ENCODE measurements at regions not wholly inside any gene's neighbourhood (a gene's known extent, or its start where the extent isn't known, plus 50 kb on each side); places are given as distances from the start of the nearest gene placed in this dataset.

GRCh38 chr4:175431694-175432093, 380.4 kb downstream of the GPM6A start:
- Histone ChIP-seq H3K4me3 (ENCODE audit: low read depth, low read length) (no peak overlapping the region), H3K14ac (ENCODE audit: low read length) (no peak overlapping the region), H3K4ac (ENCODE audit: low read depth, low read length) (no peak overlapping the region), H3K36me3 (ENCODE audit: control insufficient read depth in 1 of 2, insufficient read depth in 2 of 2, low read length in 2 of 2) (no peaks in the 10 kb centered on the region), H4K91ac (ENCODE audit: low read depth, low read length) (no peak overlapping the region), H4K12ac (ENCODE audit: low read depth, low read length) (no peak overlapping the region), H3K79me1 (ENCODE audit: low read length) (no peaks in the 10 kb centered on the region), H2BK5ac (ENCODE audit: low read depth, low read length, poor library complexity) (no peak overlapping the region), H3K18ac (ENCODE audit: low read length) (no peak overlapping the region), H2BK12ac (ENCODE audit: low read length) (no peak overlapping the region), H2AK5ac (ENCODE audit: low read length) (no peak overlapping the region), H3K9me3 (ENCODE audit: insufficient read depth, low read depth, low read length) (no peaks in the 10 kb centered on the region), H2AFZ (ENCODE audit: insufficient read depth, low read length, poor library complexity) (no peak overlapping the region), H3K4me2 (ENCODE audit: low read length) (no peak overlapping the region), H3K9ac (ENCODE audit: low read length) (no peak overlapping the region), H3K79me2 (ENCODE audit: control insufficient read depth, insufficient read depth, low read length, poor library complexity) (no peaks in the 10 kb centered on the region), H3K27ac (ENCODE audit: low read depth, low read length) (no peak overlapping the region), H3K23ac (ENCODE audit: low read length) (no peak overlapping the region), H4K8ac (ENCODE audit: low read depth, low read length) (no peak overlapping the region), H3K27me3 (ENCODE audit: insufficient read depth, low read length) (no peaks in the 10 kb centered on the region), H2BK120ac (ENCODE audit: insufficient read depth, low read length, poor library complexity) (no peak overlapping the region), H3K4me1 (ENCODE audit: control insufficient read depth in 1 of 2, insufficient read depth in 2 of 2, low read length in 2 of 2) (no peaks in the 10 kb centered on the region)
- no peak for DNase-seq
- WGBS (ENCODE audit: extremely low coverage, insufficient coverage, insufficient read length) = no CpG with 5 or more reads among the region's 1 CpG

DNA sequence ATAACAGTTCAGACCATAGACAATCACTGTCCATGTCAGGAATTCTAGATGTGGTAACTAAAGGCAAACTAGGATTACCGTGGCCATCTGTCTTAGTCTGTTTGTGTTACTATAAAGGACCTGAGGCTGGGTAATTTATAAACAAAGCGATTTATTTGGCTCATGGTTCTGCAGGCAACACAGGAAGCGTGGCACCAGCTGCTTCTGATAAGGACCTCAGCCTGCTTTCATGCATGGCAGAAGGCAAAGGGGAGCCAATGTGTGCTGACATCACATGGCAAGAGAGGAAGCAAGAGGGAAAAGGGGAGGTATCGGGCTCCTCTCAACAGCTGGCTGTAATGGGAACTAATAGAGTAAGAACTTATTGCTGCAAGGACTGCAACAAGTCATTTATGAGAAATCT, 376.7 kb downstream of the GPM6A start:
- no peak overlapping the region for H4K91ac ChIP-seq (ENCODE audit: low read depth, low read length)
- no peaks in the 10 kb centered on the region for H3K79me2 ChIP-seq (ENCODE audit: control insufficient read depth, insufficient read depth, low read length, poor library complexity)
- H3K9ac ChIP-seq (ENCODE audit: low read length) = no peak overlapping the region
- H4K12ac ChIP-seq (ENCODE audit: low read depth, low read length) = no peak overlapping the region
- no peak overlapping the region for H2AFZ ChIP-seq (ENCODE audit: insufficient read depth, low read length, poor library complexity)
- no peak overlapping the region for H2BK120ac ChIP-seq (ENCODE audit: insufficient read depth, low read length, poor library complexity)
- no peak for DNase-seq
- H3K36me3 ChIP-seq (ENCODE audit: control insufficient read depth in 1 of 2, insufficient read depth in 2 of 2, low read length in 2 of 2) = peaks cover 0 to 3% of the 10 kb centered on the region in 2 experiments
- H3K79me1 ChIP-seq (ENCODE audit: low read length) = no peaks in the 10 kb centered on the region
- H3K9me3 ChIP-seq (ENCODE audit: insufficient read depth, low read depth, low read length) = no peaks in the 10 kb centered on the region
- no peak overlapping the region for H4K8ac ChIP-seq (ENCODE audit: low read depth, low read length)
- H3K23ac ChIP-seq (ENCODE audit: low read length) = no peak overlapping the region
- H2BK12ac ChIP-seq (ENCODE audit: low read length) = no peak overlapping the region
- no peaks in the 10 kb centered on the region for H3K27me3 ChIP-seq (ENCODE audit: insufficient read depth, low read length)
- H2AK5ac ChIP-seq (ENCODE audit: low read length) = no peak overlapping the region
- H3K4me2 ChIP-seq (ENCODE audit: low read length) = no peak overlapping the region
- H3K27ac ChIP-seq (ENCODE audit: low read depth, low read length) = no peak overlapping the region
- no peak overlapping the region for H3K14ac ChIP-seq (ENCODE audit: low read length)
- H3K4ac ChIP-seq (ENCODE audit: low read depth, low read length) = no peak overlapping the region
- no peak overlapping the region for H2BK5ac ChIP-seq (ENCODE audit: low read depth, low read length, poor library complexity)
- no peaks in the 10 kb centered on the region for H3K4me1 ChIP-seq (ENCODE audit: control insufficient read depth in 1 of 2, insufficient read depth in 2 of 2, low read length in 2 of 2)
- no peak overlapping the region for H3K18ac ChIP-seq (ENCODE audit: low read length)
- no peak overlapping the region for H3K4me3 ChIP-seq (ENCODE audit: low read depth, low read length)
- WGBS (ENCODE audit: extremely low coverage, insufficient coverage, insufficient read length) = no CpG with 5 or more reads among the region's 4 CpGs

- Histone ChIP-seq H3K14ac (ENCODE audit: low read length) (no peak overlapping the region), H3K9me3 (ENCODE audit: insufficient read depth, low read depth, low read length) (no peaks in the 10 kb centered on the region), H3K27ac (ENCODE audit: low read depth, low read length) (no peak overlapping the region), H3K4me2 (ENCODE audit: low read length) (no peak overlapping the region), H3K79me1 (ENCODE audit: low read length) (no peaks in the 10 kb centered on the region), H3K36me3 (ENCODE audit: control insufficient read depth in 1 of 2, insufficient read depth in 2 of 2, low read length in 2 of 2) (peaks cover 0 to 3% of the 10 kb centered on the region in 2 experiments), H4K12ac (ENCODE audit: low read depth, low read length) (no peak overlapping the region), H3K27me3 (ENCODE audit: insufficient read depth, low read length) (no peaks in the 10 kb centered on the region), H2BK12ac (ENCODE audit: low read length) (no peak overlapping the region), H3K4me1 (ENCODE audit: control insufficient read depth in 1 of 2, insufficient read depth in 2 of 2, low read length in 2 of 2) (no peaks in the 10 kb centered on the region), H2AK5ac (ENCODE audit: low read length) (no peak overlapping the region), H3K18ac (ENCODE audit: low read length) (no peak overlapping the region), H3K79me2 (ENCODE audit: control insufficient read depth, insufficient read depth, low read length, poor library complexity) (no peaks in the 10 kb centered on the region), H3K23ac (ENCODE audit: low read length) (no peak overlapping the region), H3K4ac (ENCODE audit: low read depth, low read length) (no peak overlapping the region), H3K4me3 (ENCODE audit: low read depth, low read length) (no peak overlapping the region), H4K8ac (ENCODE audit: low read depth, low read length) (no peak overlapping the region), H2AFZ (ENCODE audit: insufficient read depth, low read length, poor library complexity) (no peak overlapping the region), H2BK5ac (ENCODE audit: low read depth, low read length, poor library complexity) (no peak overlapping the region), H2BK120ac (ENCODE audit: insufficient read depth, low read length, poor library complexity) (no peak overlapping the region), H4K91ac (ENCODE audit: low read depth, low read length) (no peak overlapping the region), H3K9ac (ENCODE audit: low read length) (no peak overlapping the region)
- no peak for DNase-seq
- no CpG with 5 or more reads among the region's 1 CpG for WGBS (ENCODE audit: extremely low coverage, insufficient coverage, insufficient read length)
Measured at GRCh38 chr4:175436196-175436595, 375.9 kb downstream of the GPM6A start.

DNA sequence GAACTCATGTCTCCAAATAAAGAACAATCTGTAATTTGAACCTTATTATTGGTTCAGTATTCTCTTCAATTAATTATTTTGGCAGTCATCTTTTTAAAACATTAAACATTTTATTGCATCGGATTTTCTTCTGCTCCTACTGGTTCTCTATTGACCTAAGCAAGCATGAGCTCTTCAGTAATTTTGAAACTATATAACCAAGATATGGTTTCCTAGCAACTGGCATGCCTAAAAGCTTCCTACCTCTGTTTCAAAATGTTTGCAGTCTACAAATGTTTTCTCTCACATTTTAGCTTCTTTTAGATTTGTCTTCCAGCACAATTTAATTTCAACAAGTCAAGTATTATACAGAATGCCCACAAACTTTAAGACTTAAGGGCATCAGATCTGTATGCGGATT, 371.3 kb downstream of the GPM6A start:
- DNase-seq = peak in 1 of 2 donors; percentile 46
- no peaks in the 10 kb centered on the region for H3K9me3 ChIP-seq (ENCODE audit: insufficient read depth, low read depth, low read length)
- H3K79me2 ChIP-seq (ENCODE audit: control insufficient read depth, insufficient read depth, low read length, poor library complexity) = no peaks in the 10 kb centered on the region
- no peak overlapping the region for H3K4me3 ChIP-seq (ENCODE audit: low read depth, low read length)
- H2BK5ac ChIP-seq (ENCODE audit: low read depth, low read length, poor library complexity) = no peak overlapping the region
- no peak overlapping the region for H4K91ac ChIP-seq (ENCODE audit: low read depth, low read length)
- no peak overlapping the region for H3K4ac ChIP-seq (ENCODE audit: low read depth, low read length)
- peaks cover 9% of the 10 kb centered on the region for H3K79me1 ChIP-seq (ENCODE audit: low read length)
- H3K9ac ChIP-seq (ENCODE audit: low read length) = no peak overlapping the region
- H2BK12ac ChIP-seq (ENCODE audit: low read length) = no peak overlapping the region
- H3K4me2 ChIP-seq (ENCODE audit: low read length) = no peak overlapping the region
- H3K36me3 ChIP-seq (ENCODE audit: control insufficient read depth in 1 of 2, insufficient read depth in 2 of 2, low read length in 2 of 2) = peaks cover 0 to 3% of the 10 kb centered on the region in 2 experiments
- H4K12ac ChIP-seq (ENCODE audit: low read depth, low read length) = no peak overlapping the region
- H3K27ac ChIP-seq (ENCODE audit: low read depth, low read length) = no peak overlapping the region
- no peak overlapping the region for H4K8ac ChIP-seq (ENCODE audit: low read depth, low read length)
- no peak overlapping the region for H3K23ac ChIP-seq (ENCODE audit: low read length)
- no peak overlapping the region for H2AFZ ChIP-seq (ENCODE audit: insufficient read depth, low read length, poor library complexity)
- no peak overlapping the region for H3K14ac ChIP-seq (ENCODE audit: low read length)
- no peak overlapping the region for H2BK120ac ChIP-seq (ENCODE audit: insufficient read depth, low read length, poor library complexity)
- H3K27me3 ChIP-seq (ENCODE audit: insufficient read depth, low read length) = no peaks in the 10 kb centered on the region
- no peak overlapping the region for H3K18ac ChIP-seq (ENCODE audit: low read length)
- peaks cover 0 to 12% of the 10 kb centered on the region in 2 experiments for H3K4me1 ChIP-seq (ENCODE audit: control insufficient read depth in 1 of 2, insufficient read depth in 2 of 2, low read length in 2 of 2)
- no peak overlapping the region for H2AK5ac ChIP-seq (ENCODE audit: low read length)
- no CpG with 5 or more reads among the region's 2 CpGs for WGBS (ENCODE audit: extremely low coverage, insufficient coverage, insufficient read length)
